ENCODE measurements at regions not wholly inside any gene's neighbourhood (a gene's known extent, or its start where the extent isn't known, plus 50 kb on each side); places are given as distances from the start of the nearest gene placed in this dataset.
A peak's percentile ranks its signal among the peaks of the same experiment; 100 is the strongest.

DNA sequence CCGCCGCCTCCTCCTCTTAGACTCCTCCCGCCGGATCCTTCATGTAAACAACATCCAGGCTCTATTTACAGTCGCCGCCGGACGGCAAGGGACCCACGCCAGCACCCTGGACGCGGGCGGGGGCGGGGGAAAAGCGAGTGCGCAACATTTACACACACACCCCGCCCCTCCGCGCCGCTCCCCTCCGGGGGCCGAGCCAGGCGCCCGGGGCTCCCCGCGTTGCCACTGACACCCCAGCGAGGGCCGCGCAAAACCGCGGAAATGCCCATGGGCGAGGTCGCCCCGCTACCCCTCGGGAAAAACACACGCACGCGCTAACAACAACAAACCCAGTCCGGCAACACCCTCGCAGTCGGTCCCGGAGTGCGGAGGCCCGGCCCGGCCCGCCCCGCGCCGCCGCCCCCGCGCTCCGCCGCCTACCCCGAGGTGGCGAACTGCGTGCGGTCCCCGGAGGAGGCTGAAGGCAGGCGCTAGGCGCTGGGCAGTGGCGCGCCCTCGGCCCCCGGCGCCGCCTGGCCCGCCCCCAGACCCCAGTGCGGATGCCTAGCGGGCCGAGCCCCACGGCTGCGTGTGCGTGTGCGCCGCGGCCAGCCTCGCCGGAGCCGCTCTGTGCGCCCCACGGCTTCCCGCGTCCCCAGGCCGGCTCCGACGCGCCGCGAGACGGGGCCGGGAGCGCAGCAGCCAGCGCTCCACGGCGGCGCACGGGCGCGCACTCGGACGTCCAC lies 81.1 kb upstream of the AK4 start:
- FAIRE-seq (no peak), DNase-seq (ENCODE audit: low read depth, low spot score) (peak; percentile 74)
- Histone ChIP-seq H3K4me1 (ENCODE audit: control insufficient read depth, extremely low read depth, insufficient read depth, low read length) (peaks cover 14% of the 10 kb centered on the region), H3K79me2 (ENCODE audit: control insufficient read depth, insufficient read depth, low read length) (no peaks in the 10 kb centered on the region), H3K27me3 (ENCODE audit: control insufficient read depth in 2 of 2, insufficient read depth in 2 of 2, low read length in 2 of 2) (no peaks in the 10 kb centered on the region), H2AFZ (ENCODE audit: low read depth, low read length) (peak overlapping the region; percentile 92), H3K4me3 (replicated peaks in 1 of 3; ENCODE audit: insufficient read depth in 1 of 3, low read depth in 1 of 3, low read length in 3 of 3) (peak overlapping the region; percentile 73 to 95 (median 88)), H3K27ac (ENCODE audit: insufficient read depth, low read depth, low read length) (peak overlapping the region; percentile 82), H3K4me2 (ENCODE audit: insufficient read depth, low read length) (peak overlapping the region; percentile 75), H3K9me3 (replicated peaks; ENCODE audit: control insufficient read depth, insufficient read depth, low read length) (no peaks in the 10 kb centered on the region), H3K9me1 (replicated peaks; ENCODE audit: control insufficient read depth, extremely low read depth, insufficient read depth, low read length) (no peaks in the 10 kb centered on the region), H3K36me3 (ENCODE audit: control insufficient read depth in 2 of 2, extremely low read depth in 1 of 2, insufficient read depth in 2 of 2, low read length in 2 of 2) (no peaks in the 10 kb centered on the region), H4K20me1 (replicated peaks; ENCODE audit: control insufficient read depth, extremely low read depth, insufficient read depth, low read length) (no peaks in the 10 kb centered on the region), H3K9ac (replicated peaks; ENCODE audit: extremely low read depth, insufficient read depth, low read length) (peak overlapping the region; percentile 88)
- dilution Hi-C loops (cut with MboI; ENCODE audit: extremely low pct_ligation_motif_present, low sequenced_read_pairs): no loop called here
- BruUV-seq (replicated peaks): no TSS peak
- intact Hi-C loops (cut with micrococcal nuclease): loop anchor here (1.0 to 10.0 kb wide), 9 partner anchors 65 to 1378 kb away; partner anchors contain the start of genes AK4, JAK1, LEPR and LEPROT
- ChIA-PET CTCF (interaction anchor here (3.1 to 3.5 kb wide), 2 partner anchors 8 to 621 kb away, joined by 25 read pairs; no protein-coding TSS in a partner anchor), POLR2A (interaction anchor here (0.7 kb wide), 1 partner anchor 101 kb away, joined by 3 read pairs; the partner anchor contains the start of gene JAK1)
- no peak for TF ChIP-seq JUN (IDR thresholded peaks at IDR 0.05; ENCODE audit: borderline replicate concordance, insufficient read depth, insufficient read length, low read depth)
- no peak for TF ChIP-seq EZH2 (IDR thresholded peaks at IDR 0.05; ENCODE audit: borderline replicate concordance, low read depth, low read length, severe bottlenecking)
- TF ChIP-seq GATA2 (IDR thresholded peaks at IDR 0.05; ENCODE audit: insufficient read depth, insufficient read length, low read depth, low read length): no peak
- TF ChIP-seq, protein P1, sequence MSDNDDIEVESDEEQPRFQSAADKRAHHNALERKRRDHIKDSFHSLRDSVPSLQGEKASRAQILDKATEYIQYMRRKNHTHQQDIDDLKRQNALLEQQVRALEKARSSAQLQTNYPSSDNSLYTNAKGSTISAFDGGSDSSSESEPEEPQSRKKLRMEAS (IDR thresholded peaks at IDR 0.05; ENCODE audit: insufficient read depth, insufficient read length): no peak
- no peak for TF ChIP-seq POLR2A (IDR thresholded peaks at IDR 0.05; ENCODE audit: low read depth, low read length)
